GM18873 (cell line): ENCODE measurements at regions not wholly inside any gene's neighbourhood (a gene's known extent, or its start where the extent isn't known, plus 50 kb on each side); places are given as distances from the start of the nearest gene placed in this dataset.

Source experiments
- ATAC-seq: cut with Tn5 transposase; IDR thresholded peaks from one replicate; pipeline ENCODE4 v1.9.1; 2021; ENCODE audit warnings: mild to moderate bottlenecking, moderate library complexity, moderate number of reproducible peaks; ENCODE audit not compliant: unreplicated experiment, low FRiP score

DNA sequence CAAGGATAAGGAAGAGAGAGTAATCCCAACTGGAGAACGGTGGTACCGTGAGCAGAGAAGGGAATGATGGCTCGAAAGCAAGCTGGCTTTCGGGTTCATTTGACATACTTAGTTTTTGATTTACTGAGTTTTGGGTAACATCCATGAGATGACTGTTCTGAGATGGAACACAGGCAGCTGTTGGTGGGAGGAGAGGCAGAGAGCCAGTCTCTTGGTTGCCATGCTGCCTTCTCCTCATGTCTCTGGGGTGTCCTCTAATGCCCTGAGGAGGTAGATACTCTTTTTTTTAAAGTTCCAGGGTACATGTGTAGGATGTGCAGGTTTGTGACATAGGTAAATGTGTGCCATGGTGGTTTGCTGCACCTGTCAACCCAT is 76.4 kb upstream of the NRP1 start:
- ATAC-seq, result no peak

DNA sequence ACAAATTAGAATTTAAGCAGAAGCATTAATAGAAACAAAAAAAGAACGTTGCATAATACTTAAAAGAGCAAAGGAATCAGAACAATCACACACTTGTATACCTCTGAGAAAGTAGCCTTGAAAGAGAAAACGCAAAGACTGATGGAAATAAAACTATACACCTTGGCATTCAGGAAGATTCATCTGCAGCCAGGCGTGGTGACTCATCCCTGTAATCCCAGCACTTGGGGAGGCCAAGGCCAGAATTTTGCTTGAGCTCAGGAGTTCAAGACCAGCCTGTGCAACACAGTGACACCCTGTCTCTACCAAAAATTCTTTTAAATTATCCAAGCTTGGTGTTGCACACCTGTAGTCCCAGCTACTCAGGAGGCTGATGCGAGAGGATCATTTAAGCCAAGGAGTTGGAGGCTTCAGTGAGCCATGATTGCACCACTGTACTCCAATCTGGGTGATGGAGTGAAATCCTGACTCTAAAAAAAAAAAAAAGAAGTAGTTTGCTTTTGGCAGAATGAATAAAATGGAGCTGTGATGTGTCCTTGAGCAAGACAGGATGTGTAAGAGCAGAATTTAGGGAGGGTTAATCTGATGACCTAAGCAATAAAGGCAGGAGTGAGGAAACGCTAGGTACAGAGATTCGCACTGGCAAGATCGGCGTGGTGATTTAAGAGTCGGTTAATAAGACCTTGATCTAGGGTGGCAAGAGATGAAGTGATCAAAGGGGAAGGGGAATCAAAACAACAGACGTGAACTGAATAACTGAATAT is 75.8 kb upstream of the NRP1 start:
- ATAC-seq, result no peak

DNA sequence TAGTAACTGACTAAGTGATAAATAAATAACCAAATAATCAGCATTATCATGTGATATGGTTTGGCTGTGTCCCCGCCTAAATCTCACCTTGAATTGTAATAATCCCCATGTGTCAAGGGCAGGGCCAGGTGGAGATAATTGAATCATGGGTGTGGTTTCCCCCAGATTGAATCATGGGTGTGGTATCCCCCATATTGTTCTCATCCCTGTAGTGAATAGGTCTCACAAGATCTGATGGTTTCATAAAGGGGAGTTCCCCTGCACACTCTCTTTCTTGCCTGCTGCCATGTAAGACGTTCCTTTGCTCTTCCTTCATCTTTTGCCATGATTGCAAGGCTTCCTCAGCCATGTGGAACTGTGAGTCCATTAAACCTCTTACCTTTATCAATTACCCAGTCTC is 72.1 kb upstream of the NRP1 start:
- no peak for ATAC-seq

DNA sequence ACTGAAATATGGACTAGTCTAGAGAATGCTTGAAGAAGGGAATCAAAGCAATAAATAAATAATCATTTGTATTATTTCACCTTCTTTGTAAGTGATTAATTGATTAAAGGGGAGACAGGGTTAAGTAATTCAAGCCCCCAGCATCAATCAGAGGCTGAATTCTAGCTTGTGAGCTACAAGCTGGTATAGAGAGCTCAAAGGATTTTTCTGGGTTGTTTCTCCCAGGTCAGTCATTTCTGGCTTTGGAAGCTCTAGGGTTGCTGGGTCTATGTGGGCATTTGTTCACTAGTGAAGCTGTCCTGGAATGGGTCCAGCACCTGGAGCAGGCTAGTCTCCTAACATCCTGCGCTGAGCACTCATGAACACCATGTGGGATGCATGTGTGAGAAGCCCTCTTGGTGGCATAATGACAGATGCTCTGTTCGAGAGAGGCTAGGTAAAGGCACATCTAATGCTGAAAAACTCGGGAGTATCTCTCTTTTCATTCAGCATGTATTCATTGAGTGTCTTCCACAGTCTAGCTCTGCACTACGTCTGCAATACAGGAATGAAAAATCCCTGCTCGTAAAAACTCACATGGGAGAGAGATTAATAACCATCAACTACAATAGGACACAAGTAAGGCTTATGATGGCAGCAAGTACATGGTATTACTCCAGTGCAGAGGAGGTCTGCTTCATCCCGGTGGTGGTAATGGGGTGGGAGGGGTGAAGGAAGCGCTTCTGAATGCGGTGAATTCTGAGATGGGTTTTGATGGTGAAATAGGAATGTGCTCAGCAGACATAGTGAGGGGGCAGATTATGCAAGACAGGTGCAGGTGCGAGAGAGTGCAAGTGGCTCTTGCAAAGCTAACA is 68.0 kb upstream of the NRP1 start:
- ATAC-seq, result no peak

DNA sequence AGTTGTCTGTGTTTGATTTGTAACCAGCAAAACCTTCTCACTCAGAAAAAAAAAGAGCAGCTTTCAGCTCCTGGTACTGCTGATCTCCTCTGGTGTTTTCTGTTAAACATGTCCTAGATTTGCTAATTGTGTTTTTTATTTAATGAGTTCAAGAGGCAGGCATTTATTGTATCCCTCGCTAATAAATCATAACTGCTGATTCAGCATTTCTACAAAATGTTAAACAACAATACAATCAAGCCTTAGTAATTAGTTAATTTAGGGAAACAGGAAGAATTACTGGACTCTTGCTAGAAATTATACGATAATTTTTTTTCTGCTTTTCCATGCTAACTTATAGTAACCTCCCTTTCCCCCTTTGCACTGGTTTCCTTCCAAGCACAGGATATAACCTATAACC is 66.8 kb upstream of the NRP1 start:
- no peak for ATAC-seq

DNA sequence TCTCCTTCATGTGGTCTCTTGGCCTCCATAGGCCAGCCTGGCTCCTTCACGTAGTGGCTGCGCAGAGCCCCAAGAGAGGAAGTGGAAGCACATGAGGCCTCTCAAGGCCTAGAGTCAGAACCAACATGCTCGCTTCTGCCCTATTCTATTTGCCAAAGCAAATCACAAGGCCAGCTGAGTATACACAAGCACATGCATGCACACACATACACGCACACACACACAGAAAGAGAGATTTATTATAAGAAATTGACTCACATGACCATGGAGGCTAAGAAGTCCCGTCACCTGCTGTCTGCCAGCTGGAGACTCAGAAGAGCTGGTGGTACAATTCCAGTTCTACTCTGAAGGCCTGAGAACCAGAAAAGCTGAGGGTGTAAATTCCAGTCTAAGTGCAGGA is 64.3 kb upstream of the NRP1 start:
- ATAC-seq, result no peak

DNA sequence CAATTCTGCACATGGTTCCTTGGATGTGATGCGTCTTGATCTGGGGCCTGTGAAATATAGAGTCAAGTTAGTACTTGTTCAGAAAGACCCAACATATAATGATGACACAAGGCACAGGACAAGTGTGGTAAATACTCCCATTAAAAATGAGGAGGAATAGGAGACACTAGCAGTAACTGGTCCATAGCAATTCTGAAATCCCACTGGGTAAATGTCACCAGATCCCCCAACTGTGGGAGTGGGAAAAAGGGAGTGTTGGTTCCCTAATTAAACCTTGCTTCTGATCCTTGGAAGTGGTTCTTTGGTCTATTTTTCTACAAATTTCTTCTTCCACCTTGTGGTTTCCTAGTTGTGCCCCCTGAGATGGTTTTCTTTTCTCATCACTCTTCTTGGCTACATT is 62.5 kb upstream of the NRP1 start:
- no peak for ATAC-seq

DNA sequence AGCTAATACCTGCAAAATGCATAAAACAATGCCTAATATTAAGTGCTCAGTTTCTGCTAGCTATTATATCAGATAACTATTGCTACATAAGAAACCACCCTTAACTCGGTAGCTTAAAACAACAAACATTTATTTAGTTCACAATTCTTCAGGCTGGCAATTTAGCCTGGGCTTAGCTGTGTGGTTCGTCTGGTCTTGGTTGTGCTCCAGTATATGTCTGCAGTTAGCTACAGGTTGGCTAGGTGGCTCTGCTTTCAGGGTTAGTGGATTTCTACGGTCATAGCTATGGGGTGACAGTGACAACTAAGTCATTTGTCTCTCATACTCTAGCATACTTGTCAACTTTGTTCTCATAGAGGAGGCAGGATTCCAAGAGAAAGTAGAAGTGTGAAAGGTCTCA is 61.8 kb upstream of the NRP1 start:
- no peak for ATAC-seq

DNA sequence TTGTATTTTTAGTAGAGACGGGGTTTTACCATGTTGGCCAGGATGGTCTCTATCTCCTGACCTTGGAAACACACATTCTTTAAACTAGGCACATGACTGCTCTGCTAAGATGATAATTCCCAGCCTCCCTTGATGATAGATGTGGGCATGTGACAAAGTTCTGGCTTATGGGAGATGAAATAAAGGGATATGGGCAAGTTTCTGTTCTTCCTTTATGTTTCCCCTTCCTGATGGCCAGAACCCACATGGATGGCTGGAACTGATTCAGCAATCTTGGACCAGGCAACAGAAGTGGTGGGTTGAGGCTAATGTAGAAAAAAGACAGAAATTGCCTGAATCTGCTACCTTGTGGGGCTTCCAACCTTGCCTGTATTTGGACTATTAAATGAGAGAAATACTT is 60.7 kb upstream of the NRP1 start:
- no peak for ATAC-seq

DNA sequence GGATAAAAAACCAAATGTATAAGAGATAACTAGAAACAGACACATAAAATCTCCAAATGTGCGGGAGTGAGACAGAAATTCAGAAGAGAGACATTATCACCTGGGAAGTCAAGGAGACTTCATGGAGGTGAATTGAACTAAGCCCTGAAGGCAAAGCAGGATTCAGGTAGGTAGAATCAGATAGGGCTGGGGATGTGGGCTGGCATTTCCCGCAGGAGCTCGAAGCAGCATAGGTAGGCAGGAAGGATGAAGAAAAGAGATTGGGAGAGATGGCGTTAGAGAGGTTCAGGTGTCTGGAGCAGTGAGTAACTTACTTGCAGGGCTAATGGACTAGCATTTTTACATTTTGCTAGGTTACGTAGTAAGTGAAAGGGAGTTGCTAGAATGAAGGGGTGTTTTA is 58.2 kb upstream of the NRP1 start:
- no peak for ATAC-seq

DNA sequence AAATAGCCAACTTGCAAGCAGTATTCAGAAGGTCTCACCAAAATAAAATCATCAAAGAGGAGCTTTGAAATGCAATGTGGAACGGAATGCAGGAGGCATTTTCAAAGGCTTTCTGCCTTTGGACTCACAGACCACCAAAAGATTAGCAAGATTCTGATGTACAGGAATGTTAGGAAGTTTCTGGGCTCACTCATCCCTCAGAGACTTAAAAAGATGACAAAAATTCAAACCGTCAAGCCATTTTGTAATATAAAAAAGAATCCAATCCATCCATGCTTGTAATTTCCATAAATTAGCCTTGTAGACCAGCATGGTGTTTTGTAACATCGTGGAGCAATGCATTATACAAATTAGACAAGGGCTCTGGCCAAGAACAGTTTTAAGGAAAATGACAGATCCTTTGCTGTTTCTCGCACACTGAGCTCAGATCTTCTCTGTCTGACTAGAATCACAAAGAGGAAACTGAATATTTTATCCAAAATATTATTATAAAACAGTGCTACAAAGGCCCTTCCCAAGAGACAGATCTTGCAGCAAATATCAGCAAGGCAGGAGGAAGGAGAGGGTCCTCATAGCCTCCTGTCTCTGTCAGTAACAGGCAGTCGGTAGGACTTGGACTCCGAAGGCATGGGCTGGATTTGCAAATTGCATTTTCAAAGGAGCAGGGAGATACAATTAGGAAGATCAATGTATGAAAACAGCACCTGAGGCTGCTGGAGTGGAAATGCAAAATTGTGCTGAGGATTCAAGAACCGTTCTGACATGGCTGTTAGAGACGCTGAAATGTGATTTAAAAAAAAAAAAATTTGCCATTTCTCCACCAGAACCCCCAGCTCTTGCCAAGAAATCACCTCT is 57.4 kb upstream of the NRP1 start:
- no peak for ATAC-seq

DNA sequence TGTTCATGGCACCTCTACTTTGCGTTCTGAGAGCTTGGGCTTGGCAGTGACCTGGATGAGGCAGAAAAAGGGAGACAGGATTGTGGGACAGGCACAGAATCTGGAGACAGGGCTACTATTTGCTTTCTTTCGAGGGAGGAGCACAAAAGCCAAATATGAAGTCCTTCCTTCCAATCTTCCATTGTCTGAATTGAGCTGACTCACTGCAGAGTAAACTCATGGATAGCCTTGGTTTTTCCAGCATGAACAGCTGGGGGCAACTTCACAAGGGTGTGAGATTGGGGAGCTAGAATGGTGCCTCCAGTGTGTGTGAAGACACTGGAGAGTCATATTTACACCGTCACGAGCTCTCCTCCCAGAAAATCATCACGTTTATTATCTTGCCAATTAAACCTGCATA is 55.6 kb upstream of the NRP1 start:
- no peak for ATAC-seq

DNA sequence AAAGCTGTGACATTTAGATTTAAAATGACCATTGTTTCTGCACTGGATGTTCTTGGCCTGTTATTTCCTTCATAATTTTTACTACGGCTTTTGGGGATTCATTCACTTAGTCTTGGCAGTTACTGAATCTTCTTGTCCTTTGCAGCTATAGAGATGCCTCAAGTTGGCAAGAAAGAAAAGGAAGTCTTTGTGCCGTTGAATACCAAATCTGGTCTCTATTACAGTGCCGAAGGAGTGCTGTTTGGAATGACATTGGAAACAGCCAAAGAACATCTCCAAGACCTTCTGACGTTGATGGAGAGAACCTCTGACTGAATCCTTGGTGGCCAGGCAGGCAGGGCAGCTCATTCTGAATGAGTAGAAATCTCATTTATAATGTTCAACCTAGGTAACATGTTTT is 54.3 kb upstream of the NRP1 start:
- no peak for ATAC-seq

DNA sequence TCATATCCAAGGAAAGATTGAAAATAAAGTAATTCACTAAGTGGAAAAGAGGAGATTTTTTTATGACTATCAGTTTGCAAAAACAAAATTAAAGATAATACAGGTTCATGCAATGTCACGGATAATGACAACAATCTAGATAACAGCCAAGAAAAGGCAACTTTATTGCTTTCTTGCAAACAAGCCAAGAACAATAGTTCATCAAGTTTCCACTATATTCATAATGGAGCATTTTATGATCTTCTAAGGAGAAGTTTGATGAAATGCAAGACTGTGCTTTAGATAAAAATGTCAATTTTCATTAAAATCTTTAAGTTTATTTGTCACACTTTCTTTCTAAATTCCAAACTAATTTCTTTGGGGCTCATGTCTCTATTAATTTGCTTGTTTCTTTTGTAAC is 53.9 kb upstream of the NRP1 start:
- ATAC-seq, result no peak

DNA sequence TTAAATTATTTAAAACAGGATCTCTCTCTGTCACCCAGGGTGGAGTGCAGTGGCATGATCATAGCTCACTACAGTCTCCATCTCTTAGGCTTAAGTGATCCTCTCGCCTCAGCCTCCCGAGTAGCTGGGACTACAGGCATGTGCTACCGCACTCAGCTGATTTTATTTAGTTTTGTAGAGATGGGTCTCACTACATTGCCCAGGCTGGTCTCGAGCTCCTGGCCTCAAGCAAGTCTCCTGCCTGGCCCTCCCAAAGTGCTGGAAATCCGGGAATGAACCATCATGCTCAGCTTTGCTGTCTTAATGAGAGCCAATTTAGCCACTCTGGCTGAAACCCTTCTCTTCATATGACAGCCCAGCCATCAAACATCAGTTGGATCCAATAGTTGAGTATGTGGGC is 53.3 kb upstream of the NRP1 start:
- no peak for ATAC-seq

DNA sequence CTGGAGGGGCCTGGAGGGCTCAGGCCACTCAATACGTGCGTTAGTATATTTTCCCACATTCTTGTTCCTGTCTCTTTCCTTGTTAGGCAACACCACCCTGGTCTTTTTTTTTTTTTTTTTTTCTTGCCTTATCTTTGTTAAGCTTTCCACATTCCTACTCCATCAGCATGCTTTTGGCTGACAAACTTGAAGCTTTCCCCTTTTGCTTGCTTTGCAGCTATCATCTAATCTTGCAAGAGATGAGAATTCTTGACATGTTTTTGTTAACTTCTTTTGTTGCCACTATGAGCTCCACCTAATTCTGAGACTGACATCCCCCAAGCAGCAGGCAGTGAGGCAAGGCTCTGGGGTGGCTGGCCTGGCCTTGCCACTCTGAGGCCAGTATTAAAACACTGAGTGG is 52.5 kb upstream of the NRP1 start:
- ATAC-seq, result no peak

DNA sequence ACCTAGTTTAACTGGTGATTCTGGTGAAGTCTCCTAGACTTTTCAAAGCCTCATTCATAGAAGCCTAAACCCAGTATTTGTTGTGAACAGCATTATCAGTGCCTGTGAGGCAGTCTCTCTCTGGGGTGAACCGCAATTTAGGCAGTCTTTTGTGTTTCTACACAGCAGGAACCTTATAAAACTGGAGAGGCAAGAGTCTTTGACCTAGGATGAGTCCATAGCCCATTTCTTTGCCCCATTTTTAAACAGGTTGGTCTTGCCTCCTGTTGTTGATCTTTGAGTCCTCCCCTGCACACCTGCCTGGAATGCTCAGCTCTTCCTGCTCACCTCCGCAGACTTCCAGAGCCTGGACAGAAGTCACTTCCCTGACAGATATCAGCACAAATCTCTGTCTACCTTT is 51.2 kb upstream of the NRP1 start:
- no peak for ATAC-seq

DNA sequence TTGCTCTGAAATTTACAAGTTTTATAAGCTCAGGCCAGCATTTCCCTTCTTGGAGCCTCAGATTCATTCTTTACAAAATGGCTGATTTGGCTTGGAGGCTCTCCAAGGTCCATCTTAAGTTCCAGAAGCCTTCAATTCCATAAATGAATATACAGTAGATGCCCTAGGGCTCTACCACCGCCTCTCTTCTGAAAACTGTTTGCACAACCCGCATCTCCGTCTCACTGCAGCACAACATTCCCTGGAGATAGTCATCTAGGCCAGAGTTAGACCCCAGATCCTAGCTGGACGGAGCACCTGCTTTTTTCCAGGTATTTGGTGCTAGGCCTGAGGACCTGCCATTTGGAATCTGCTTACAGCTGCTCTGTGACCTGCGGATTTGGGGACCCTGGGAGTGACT is 50.5 kb upstream of the NRP1 start:
- no peak for ATAC-seq
